Posterior cingulate gyrus (tissue), 11 donors: ENCODE measurements at regions not wholly inside any gene's neighbourhood (a gene's known extent, or its start where the extent isn't known, plus 50 kb on each side); places are given as distances from the start of the nearest gene placed in this dataset.

Source experiments
- DNase-seq, 10 donors: peaks; one replicate each; pipeline versions ENCODE4 v3.0.0 to v3.0.0-alpha.2; 2020 to 2021; ENCODE audit warnings: mixed read lengths in 3 of 10
- intact Hi-C: fragments of 100-400 bp; cut with DNase I; formaldehyde crosslinking; loops from one replicate; pipeline ENCODE4 v1.15.1; 2023

DNA sequence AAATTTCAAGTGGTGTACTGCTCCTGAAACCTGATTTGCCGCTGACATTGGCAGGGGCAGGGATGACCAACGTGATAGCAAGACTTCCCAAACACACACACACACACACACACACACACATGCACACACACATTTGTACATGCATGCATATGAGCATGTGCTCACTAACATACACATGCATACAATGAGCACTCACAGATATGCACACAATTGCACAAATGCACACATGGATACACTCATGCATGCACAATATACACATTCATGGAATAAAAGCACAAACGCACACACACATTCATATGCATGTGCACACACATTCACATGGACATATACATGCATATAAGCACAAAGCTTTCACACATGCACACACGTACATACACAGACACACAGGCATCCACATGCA is 181.2 kb upstream of the ZNF618 start:
- intact Hi-C loops = no loop called here
- DNase-seq = no peak

DNA sequence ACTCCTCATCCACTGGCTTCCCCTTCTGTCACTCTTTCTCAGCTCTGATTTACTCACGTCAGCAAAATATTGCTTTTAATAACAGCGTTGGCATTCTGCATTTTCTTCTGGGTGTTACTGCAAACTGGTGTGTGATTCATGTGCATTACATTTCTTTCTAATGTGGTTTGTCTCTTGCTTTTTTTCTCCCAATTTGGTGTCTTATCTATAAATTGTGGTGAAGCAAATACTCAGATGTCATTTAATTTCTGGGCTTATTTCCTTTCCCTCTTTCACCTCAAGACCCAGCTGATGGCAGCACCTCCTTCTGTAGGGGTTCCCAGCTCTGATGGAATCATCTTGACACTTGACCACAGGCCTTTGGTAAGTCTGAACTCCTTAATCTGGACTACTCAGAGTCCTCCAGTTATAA is 180.7 kb upstream of the ZNF618 start:
- intact Hi-C loops = no loop called here
- no peak for DNase-seq

DNA sequence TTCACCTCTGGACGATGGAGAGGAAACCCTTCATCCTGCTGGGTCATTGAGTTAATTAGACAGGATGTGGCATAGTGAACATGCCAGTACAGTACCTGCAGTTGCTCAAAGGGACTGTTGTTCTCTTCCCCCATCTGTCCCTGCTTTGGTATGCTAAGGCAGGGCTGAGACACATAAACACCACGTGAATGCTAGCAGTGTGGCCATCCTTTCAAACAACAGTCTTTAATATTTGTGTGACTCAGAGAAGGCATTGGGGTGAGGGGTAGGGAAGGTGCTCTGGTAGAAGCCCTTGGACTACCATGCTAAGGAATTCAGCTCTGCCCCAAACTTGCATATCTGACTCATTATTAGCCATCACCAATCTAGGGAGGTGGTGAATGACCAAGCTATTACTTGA is 180.2 kb upstream of the ZNF618 start:
- intact Hi-C loops = no loop called here
- DNase-seq = no peak

GRCh38 chr9:113701774-113702755 is 174.0 kb upstream of the ZNF618 start:
- intact Hi-C loops = no loop called here
- DNase-seq = no peak

DNA sequence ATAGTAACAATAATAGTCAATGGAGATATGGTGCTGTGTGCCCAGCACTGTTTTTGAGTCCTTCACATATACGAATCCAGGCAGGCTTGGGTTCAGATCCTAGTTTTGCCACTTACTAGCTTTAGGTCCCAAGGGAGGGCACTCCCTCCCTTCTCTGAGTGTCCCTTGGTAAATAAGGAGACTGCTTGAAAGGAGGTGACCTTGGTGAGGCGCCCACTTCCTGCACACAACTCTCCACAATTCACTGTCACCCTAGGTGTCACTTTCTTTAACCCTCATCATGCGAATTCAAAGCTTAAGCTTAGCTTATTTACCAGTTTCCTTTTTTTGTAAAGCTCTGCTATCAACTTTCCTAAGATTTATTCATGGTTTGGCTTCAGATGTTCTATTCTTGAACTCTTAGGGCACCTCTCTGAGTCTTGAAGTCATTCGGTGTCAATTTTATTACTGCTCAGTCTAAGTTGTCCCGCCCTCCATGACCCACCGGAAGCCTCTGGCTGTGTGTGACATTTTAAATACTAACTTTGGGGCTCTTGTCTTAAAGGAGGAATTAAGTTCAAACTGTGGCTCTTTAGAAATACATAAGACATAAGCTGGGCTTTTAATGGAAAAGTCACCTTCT is 170.7 kb upstream of the ZNF618 start:
- intact Hi-C loops = no loop called here
- no peak for DNase-seq

DNA sequence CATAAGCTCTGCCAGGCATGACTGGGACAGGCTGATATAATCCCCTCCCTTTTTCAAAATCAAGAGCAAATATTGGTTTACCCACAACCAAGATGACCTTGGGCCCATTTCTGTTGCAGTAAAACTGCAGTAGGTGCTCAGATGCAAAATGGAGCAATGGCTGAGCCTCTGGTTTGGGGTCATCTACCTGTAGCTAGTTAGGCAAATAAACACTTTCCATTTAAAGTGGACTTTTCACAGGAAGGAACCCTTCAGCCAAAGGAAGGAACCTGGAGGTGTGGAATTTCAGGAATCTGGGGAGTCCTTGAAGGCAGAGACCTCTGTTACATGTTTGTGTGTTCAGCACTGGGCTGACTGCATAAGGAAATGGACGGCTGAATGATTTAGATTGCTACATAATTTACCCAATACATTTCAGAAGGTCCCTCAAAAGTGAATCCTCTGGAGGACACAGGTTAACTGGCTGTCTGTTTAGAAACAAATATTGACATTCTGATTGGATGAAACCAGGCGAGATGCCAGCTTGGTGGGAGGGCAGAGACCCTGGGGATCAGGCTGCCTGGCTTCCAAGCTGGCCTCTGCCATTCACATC is 170.1 kb upstream of the ZNF618 start:
- intact Hi-C loops = no loop called here
- no peak for DNase-seq

DNA sequence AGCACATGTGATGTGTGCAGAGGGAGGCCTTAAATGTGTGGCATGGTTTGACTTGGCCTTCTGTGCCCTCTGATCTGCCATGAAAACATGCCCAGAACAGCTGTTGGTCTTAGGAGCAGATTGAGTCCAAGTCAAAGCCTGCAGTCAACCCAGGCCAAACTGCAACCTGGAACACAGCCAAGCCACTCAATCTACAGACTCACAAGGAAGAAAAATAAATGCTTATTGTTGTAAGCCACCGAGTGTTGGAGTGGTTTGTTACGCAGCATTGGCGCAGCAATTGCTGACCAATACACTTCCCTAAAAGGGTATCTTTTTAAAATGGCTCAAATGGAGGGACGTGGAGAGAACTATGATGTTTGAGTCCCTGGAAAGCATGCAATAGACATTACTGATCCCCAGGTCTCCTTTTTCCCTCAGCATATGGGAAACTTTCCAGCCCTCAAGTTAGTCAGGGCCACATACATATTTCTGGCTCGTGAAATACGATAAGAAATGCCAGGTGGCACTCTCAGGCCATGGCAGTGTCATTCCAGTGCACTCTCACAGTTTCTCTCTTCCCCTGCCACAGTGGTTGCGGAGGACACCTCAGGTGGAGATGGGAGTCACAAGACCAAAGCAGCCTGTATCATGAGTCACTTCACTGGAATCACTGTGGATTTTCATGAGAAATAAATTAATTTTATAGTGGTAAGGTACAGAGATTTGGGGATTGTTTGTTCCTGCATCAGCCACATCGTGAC is 168.0 kb upstream of the ZNF618 start:
- intact Hi-C loops = no loop called here
- no peak for DNase-seq

DNA sequence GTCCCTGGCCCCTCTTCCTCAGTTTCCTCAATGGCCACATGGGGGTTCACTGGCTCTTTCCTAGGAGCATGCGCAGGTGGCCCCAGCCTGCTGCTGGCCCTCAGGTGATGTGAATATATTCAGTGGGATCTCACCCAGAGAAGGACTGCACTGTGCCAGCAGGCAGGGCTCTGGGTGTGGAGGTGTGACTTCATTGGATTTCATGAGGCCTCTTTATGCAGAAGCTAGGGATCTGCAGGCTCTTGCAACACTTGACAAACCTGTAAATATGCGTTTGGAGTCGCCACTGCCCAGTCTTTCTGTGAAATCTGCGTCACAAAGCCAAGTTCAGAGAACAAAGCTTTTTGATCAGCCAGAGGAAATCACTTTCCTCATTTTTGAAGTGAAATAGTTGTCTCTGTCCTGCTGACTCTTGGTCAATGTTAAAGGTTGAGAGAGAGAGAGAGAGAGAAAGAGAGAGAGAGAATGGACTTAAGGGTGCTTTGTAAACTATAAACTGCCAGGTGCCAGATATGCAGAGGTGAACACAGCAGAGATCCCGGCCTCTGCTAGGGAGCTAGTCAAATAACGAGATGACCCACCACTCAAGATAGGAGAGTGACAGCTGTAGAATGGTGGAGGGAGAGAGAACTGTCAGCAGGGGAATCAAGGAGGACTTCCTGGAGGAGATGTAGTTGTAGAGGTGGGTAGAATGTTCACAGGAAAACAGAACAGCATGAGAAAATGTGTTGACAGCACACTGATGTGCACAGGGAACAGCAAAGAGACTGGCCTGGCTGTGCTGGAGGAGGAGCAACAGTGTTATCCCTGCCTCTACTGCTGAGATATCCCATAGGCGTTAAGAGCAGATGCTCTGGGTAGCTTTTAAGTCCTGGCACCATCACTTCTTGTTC is 167.0 kb upstream of the ZNF618 start:
- DNase-seq = no peak
- intact Hi-C loops = no loop called here

DNA sequence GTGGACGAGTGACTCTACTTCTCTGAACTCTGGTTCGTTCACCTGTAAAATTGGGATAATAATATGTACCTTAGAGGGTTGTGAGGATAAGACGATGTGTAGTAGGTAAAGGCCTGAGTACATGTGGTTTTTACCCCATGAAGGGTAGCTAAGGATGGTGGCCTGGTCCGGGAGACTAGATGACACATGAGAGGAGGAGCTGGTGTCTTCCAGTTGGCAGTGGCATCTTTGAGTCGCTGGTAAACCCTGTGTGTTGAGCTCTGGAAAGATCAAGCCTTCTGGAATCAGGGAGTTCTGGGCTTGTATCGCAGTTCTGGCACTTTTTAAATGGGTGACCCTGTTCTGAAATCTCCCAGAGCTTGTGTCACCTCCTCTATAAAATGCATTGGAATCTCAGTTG is 166.4 kb upstream of the ZNF618 start:
- intact Hi-C loops = no loop called here
- no peak for DNase-seq

- intact Hi-C loops = no loop called here
- no peak for DNase-seq
Measured at GRCh38 chr9:113711251-113711650, 164.9 kb upstream of the ZNF618 start.

- intact Hi-C loops = no loop called here
- DNase-seq = no peak
Measured at GRCh38 chr9:113712053-113712452, 164.1 kb upstream of the ZNF618 start.

- no peak for DNase-seq
- intact Hi-C loops = no loop called here
Measured at GRCh38 chr9:113715086-113715485, 161.0 kb upstream of the ZNF618 start.

DNA sequence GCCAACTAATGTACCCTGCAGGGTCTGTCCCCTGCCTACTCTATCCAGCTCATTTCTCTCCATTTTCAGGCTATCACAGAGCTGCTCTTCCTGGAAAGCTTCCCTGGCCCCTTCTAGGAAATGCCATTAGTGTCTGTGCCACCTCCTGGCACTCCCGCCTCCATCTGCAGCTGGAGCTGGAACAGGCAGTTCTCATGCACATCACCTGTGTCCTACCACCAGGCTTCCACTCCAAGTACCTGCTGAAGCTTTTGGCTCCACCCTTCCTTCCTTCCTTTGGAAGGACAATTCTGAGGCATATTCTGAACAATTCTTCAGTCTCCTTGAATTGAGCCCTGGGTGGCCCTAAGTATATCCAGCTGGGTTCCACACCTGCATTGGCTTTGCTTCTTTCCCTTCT is 156.2 kb upstream of the ZNF618 start:
- no peak for DNase-seq
- intact Hi-C loops = no loop called here

DNA sequence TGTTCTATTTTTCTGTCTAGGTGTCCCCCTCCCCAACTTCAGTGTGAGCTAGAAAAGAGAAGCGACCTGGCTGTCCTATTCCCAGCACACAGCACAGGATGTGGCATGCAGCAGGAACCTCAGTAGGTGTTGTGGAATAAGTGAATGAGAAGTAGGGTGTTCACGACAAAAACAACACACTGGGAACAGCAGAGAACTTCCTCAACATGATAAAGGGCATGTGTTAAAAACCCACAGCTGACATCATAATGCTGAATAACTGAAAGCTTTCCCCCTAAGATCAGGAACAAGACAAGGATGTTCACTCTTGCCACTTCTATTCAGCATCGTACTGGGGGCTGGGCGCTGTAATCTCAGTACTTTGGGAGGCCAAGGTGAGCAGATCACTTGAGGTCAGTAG is 155.6 kb upstream of the ZNF618 start:
- DNase-seq = no peak
- intact Hi-C loops = no loop called here

DNA sequence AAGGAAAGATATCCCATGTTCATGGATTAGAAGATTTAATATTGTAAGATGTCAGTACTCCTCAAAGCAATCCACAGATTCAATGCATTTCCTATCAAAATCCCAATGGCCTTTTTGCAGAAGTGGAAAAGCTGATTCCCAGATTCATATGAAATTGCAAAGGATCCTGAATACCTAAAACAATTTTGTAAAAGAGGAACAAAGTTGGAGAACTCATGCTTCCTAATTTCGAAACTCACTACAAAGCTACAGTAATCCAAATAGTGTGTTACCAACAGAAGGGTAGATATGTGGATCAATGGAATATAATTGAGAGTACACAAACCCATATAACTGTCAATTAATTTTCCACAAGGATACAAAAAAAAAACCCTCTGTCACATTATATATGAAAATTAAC is 154.3 kb upstream of the ZNF618 start:
- intact Hi-C loops = no loop called here

GRCh38 chr9:113724202-113724601 is 151.9 kb upstream of the ZNF618 start:
- intact Hi-C loops = no loop called here
- no peak for DNase-seq

More for the DNA sequence above, 154.3 kb upstream of the ZNF618 start:
- DNase-seq = no peak

- intact Hi-C loops = no loop called here
- no peak for DNase-seq
Measured at GRCh38 chr9:113728989-113729388, 147.1 kb upstream of the ZNF618 start.

DNA sequence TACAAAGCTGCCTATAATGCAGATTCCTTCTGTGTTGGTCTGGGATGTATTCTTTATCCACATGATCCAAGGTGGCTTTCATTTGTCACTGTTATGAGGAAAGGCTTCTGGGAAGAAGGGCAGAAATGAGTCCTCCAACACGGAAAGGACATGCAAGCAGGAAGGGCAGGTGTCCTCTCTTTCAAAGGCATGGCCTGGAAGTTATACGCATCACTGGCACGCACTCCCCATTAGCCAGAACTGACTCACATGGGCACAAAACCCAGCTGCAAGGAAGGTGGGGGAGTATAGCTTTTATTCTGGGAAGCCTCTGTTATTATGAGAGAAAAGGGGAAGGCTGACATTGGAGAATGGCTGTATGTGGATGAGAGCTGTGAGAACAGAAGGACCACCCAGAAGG is 141.3 kb upstream of the ZNF618 start:
- intact Hi-C loops = no loop called here
- DNase-seq = no peak

- intact Hi-C loops = no loop called here
- peak in 3 of 10 donors; percentile 14 to 25 (median 18) for DNase-seq
Measured at GRCh38 chr9:113737517-113738271, 138.4 kb upstream of the ZNF618 start.
